GM18505 (cell line): ENCODE measurements at regions not wholly inside any gene's neighbourhood (a gene's known extent, or its start where the extent isn't known, plus 50 kb on each side); places are given as distances from the start of the nearest gene placed in this dataset.

ENCODE experiments used
- ATAC-seq: cut with Tn5 transposase; IDR thresholded peaks from one replicate; pipeline ENCODE4 v1.9.1; 2021; ENCODE audit not compliant: unreplicated experiment
- POLR2A ChIP-seq: IDR thresholded peaks from 4 replicates; pipeline ENCODE4 v1.6.1; 2011; ENCODE audit warnings: borderline replicate concordance; ENCODE audit not compliant: insufficient read depth, insufficient read length; ENCODE audit errors: extremely low read depth

- no peak for TF ChIP-seq POLR2A
- ATAC-seq: no peak
These were observed 1268.9 kb upstream of the TMEM132C start for GRCh38 chr12:126998031-126998430.

GRCh38 chr12:126998747-126999285 is 1268.2 kb upstream of the TMEM132C start:
- no peak for ATAC-seq
- no peak for TF ChIP-seq POLR2A

GRCh38 chr12:126999352-126999751 is 1267.6 kb upstream of the TMEM132C start:
- TF ChIP-seq POLR2A: no peak
- no peak for ATAC-seq

GRCh38 chr12:127005406-127005805 is 1261.6 kb upstream of the TMEM132C start:
- no peak for TF ChIP-seq POLR2A
- no peak for ATAC-seq

GRCh38 chr12:127006972-127007371 is 1260.0 kb upstream of the TMEM132C start:
- ATAC-seq: no peak
- no peak for TF ChIP-seq POLR2A

GRCh38 chr12:127008755-127009403 is 1258.1 kb upstream of the TMEM132C start:
- no peak for ATAC-seq
- TF ChIP-seq POLR2A: no peak

GRCh38 chr12:127012109-127012508 is 1254.9 kb upstream of the TMEM132C start:
- ATAC-seq: no peak
- no peak for TF ChIP-seq POLR2A

- no peak for ATAC-seq
- no peak for TF ChIP-seq POLR2A
These were observed 1253.8 kb upstream of the TMEM132C start for GRCh38 chr12:127013197-127013596.

- ATAC-seq: no peak
- TF ChIP-seq POLR2A: no peak
These were observed 1252.9 kb upstream of the TMEM132C start for GRCh38 chr12:127014079-127014478.

GRCh38 chr12:127024791-127025190 is 1242.2 kb upstream of the TMEM132C start:
- TF ChIP-seq POLR2A: no peak
- no peak for ATAC-seq

GRCh38 chr12:127025545-127025944 is 1241.4 kb upstream of the TMEM132C start:
- ATAC-seq: no peak
- TF ChIP-seq POLR2A: no peak

- no peak for TF ChIP-seq POLR2A
- ATAC-seq: no peak
These were observed 1231.7 kb upstream of the TMEM132C start for GRCh38 chr12:127035011-127035879.

GRCh38 chr12:127038152-127038551 is 1228.8 kb upstream of the TMEM132C start:
- no peak for TF ChIP-seq POLR2A
- ATAC-seq: no peak

- no peak for ATAC-seq
These were observed 1228.2 kb upstream of the TMEM132C start for GRCh38 chr12:127038761-127039160.

More at GRCh38 chr12:127038761-127039160, 1228.2 kb upstream of the TMEM132C start:
- TF ChIP-seq POLR2A: no peak
